Prostate gland (tissue), 2 donors: ENCODE measurements at regions not wholly inside any gene's neighbourhood (a gene's known extent, or its start where the extent isn't known, plus 50 kb on each side); places are given as distances from the start of the nearest gene placed in this dataset.

ENCODE experiments used
- DNase-seq: peaks from one replicate; pipeline ENCODE4 v3.0.0-alpha.2; 2019; ENCODE audit warnings: low spot score
- H3K27ac ChIP-seq, 2 donors: fragments of 200-600 bp; sonication (generic); 2 replicates each; pipeline ENCODE4 v1.5.1; 2017 to 2019
- H3K27me3 ChIP-seq: fragments of 200-600 bp; sonication (generic); replicated peaks from 2 replicates; pipeline ENCODE4 v1.5.1; 2019; ENCODE audit not compliant: insufficient read depth
- H3K36me3 ChIP-seq, 2 donors: fragments of 200-600 bp; sonication (generic); 1 replicate in 1 of 2; 2 replicates in 1 of 2; pipeline versions ENCODE4 v1.5.1 to v1.8.1; 2017 to 2019
- H3K4me1 ChIP-seq: fragments of 200-600 bp; sonication (generic); replicated peaks from 2 replicates; pipeline ENCODE4 v1.5.1; 2019
- H3K4me3 ChIP-seq, 2 donors: fragments of 200-600 bp; sonication (generic); 2 replicates each; pipeline ENCODE4 v1.5.1; 2017 to 2019
- H3K9me3 ChIP-seq: fragments of 200-600 bp; sonication (generic); 2 replicates; pipeline ENCODE4 v1.5.1; 2017
- CTCF ChIP-seq, 4 experiments: fragments of 200-600 bp in 2 of 4; fragments of 450-650 bp in 2 of 4; sonication (generic) in 2 of 4; IDR thresholded peaks; 1 replicate in 3 of 4; 2 replicates in 1 of 4; pipeline ENCODE4 v1.5.1; 2016 to 2019; ENCODE audit warnings: antibody characterized with exemption in 4 of 4, mild to moderate bottlenecking in 2 of 4, moderate library complexity in 2 of 4
- POLR2A ChIP-seq: fragments of 450-650 bp; IDR thresholded peaks from one replicate; pipeline ENCODE4 v1.6.1; 2016; ENCODE audit warnings: antibody characterized with exemption, mild to moderate bottlenecking
- POLR2AphosphoS5 ChIP-seq: sonication (generic); formaldehyde crosslinking; IDR thresholded peaks from one replicate; pipeline ENCODE4 v1.6.1; 2017; ENCODE audit warnings: antibody characterized with exemption
- WGBS: methylation state at CpG from one replicate; pipeline ENCODE4 v1.1.5; 2018; 5-methylcytosine and 5-hydroxymethylcytosine counted together
- intact Hi-C: fragments of 100-400 bp; cut with DNase I; formaldehyde crosslinking; loops from one replicate; pipeline ENCODE4 v1.14.2; 2022

- intact Hi-C loops: no loop called here
- no peak for DNase-seq
- WGBS: 100% methylated on average over 1 of the region's 1 CpG
Measured at GRCh38 chrX:39965051-39965573, 132.6 kb downstream of the BCOR start.

DNA sequence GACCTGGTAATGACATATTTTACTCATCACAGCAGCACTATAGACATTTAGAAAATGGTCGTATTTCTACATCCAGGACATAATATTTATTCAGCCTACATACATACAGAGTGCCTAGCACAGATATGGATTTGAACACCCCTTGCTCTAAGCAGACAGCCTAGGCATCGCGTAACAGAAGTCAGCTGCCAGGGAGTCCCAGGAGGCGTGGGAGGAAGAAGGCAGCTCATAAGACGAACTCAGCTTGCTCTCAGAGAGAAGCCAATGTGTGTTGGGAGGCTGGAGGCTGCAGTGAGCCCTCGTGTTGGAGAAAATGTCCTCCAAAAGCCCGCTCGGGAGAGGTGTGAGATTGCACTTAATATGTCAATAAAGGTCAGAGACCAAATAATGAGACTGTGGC lies 131.6 kb downstream of the BCOR start:
- intact Hi-C loops: no loop called here
- Histone ChIP-seq H3K36me3 (no peaks in the 10 kb centered on the region), H3K27me3 (no peaks in the 10 kb centered on the region), H3K9me3 (no peaks in the 10 kb centered on the region), H3K27ac (no peak overlapping the region), H3K4me1 (no peaks in the 10 kb centered on the region), H3K4me3 (no peak overlapping the region)
- DNase-seq: no peak
- TF ChIP-seq CTCF (IDR thresholded peaks at IDR 0.05): no peak
- no peak for TF ChIP-seq POLR2AphosphoS5
- TF ChIP-seq POLR2A: no peak
- 86% methylated on average over 8 of the region's 8 CpGs for WGBS

More at GRCh38 chrX:39965051-39965573, 132.6 kb downstream of the BCOR start:
- Histone ChIP-seq H3K27me3 (no peaks in the 10 kb centered on the region), H3K9me3 (no peaks in the 10 kb centered on the region), H3K36me3 (no peaks in the 10 kb centered on the region), H3K27ac (no peak overlapping the region), H3K4me1 (no peaks in the 10 kb centered on the region), H3K4me3 (no peak overlapping the region)
- no peak for TF ChIP-seq POLR2AphosphoS5
- no peak for TF ChIP-seq CTCF (IDR thresholded peaks at IDR 0.05)
- no peak for TF ChIP-seq POLR2A

- TF ChIP-seq CTCF (IDR thresholded peaks at IDR 0.05): no peak
- TF ChIP-seq POLR2A: no peak
- no peak for TF ChIP-seq POLR2AphosphoS5
- Histone ChIP-seq H3K4me1 (no peaks in the 10 kb centered on the region), H3K36me3 (no peaks in the 10 kb centered on the region), H3K27me3 (no peaks in the 10 kb centered on the region), H3K4me3 (no peak overlapping the region), H3K9me3 (no peaks in the 10 kb centered on the region), H3K27ac (no peak overlapping the region)
- DNase-seq: no peak
- 79% methylated on average over 4 of the region's 4 CpGs for WGBS
- intact Hi-C loops: no loop called here
Measured at GRCh38 chrX:39967348-39967747, 130.4 kb downstream of the BCOR start.

DNA sequence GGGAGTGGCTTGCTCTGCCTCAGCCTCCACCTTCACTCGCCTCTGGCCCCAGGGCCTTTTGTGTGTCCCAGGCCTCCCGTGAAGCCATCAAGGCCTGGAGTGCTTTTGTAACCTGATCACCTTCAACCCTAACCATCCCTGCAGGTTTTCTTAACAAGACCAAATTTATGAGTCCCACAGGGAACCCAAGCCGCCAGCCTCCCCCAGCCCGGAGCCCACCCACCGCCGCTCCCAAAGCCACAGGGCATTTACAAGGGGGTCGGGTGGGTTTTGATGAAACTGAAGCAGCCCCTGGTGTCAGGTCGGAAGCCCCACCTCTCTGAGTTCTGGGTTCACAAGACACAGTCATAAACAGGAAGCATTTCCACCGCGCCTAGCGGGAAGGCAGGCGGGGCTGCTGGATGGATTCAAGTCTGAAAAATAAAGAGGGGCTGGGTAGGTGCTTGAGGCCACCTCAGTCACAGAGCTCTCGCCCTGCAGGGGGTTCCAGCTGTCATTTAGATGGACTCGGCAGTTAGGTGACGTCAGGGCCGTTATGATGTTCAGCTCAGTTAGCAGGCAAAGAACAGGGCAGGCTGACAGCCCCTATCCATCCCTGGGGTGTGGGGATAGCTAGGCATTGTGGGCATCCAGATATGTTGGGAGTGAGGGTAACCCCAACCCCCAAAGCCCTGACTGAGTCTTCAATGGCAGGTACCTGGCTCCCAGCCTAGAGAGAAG lies 128.5 kb downstream of the BCOR start:
- no peaks in the 10 kb centered on the region for H3K4me1 ChIP-seq
- intact Hi-C loops: no loop called here
- DNase-seq: no peak
- H3K9me3 ChIP-seq: no peaks in the 10 kb centered on the region
- WGBS: 64% methylated on average over 14 of the region's 16 CpGs
- H3K4me3 ChIP-seq: no peak overlapping the region
- H3K27ac ChIP-seq: no peak overlapping the region
- no peaks in the 10 kb centered on the region for H3K36me3 ChIP-seq
- TF ChIP-seq POLR2A: no peak
- no peak for TF ChIP-seq POLR2AphosphoS5
- TF ChIP-seq CTCF (IDR thresholded peaks at IDR 0.05): no peak
- no peaks in the 10 kb centered on the region for H3K27me3 ChIP-seq

DNA sequence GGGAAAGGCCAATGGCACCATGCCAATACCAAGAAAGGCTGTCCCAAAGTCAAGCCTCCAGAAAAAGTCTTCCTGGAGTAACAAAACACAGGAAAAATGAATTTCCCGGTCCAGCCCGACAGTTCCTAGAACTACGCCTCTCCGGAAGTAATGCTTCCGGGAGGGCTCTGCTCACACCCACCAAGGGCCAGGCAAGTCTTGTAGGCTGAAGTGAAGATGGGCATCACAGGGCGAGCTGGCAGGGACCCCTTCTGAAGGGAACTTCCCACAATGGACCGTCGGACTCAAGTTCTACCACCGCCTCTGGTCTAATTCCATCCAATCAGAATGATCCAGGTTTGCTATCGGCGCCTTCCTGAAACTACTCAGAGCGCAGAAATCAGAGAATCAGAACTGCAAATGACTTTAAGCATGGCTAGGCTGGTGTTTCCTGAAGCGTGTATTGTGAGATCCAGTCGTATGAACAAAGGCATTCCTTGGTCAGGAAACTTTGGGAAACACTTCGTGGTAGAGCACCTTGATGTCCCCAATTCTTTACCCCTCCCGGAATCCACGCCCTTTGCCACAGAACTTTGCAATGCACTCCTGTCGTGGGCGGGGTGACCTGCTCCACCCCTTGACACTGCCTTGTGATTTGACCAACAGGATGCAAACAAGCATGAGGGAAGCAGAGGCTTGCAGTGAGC lies 127.8 kb downstream of the BCOR start:
- WGBS: 82% methylated on average over 16 of the region's 19 CpGs
- DNase-seq: no peak
- Histone ChIP-seq H3K4me3 (no peak overlapping the region), H3K27me3 (no peaks in the 10 kb centered on the region), H3K27ac (no peak overlapping the region), H3K36me3 (no peaks in the 10 kb centered on the region), H3K4me1 (no peaks in the 10 kb centered on the region), H3K9me3 (no peaks in the 10 kb centered on the region)
- intact Hi-C loops: no loop called here
- TF ChIP-seq POLR2AphosphoS5 (no peak), POLR2A (no peak), CTCF (IDR thresholded peaks at IDR 0.05) (no peak)
